T-helper 1 cell treated with Interleukin-12 subunit alpha and Interleukin-12 subunit beta and Interleukin-4 antibody, amounts not matched to agents 30 μg/mL and 1 μg/mL, for 36 hours (primary cell): ENCODE measurements at regions not wholly inside any gene's neighbourhood (a gene's known extent, or its start where the extent isn't known, plus 50 kb on each side); places are given as distances from the start of the nearest gene placed in this dataset.

Source experiments
- H3K27ac Mint-ChIP-seq: one replicate; pipeline ENCODE4 v1.8.0; 2021; ENCODE audit warnings: mild to moderate bottlenecking, mixed read lengths
- H3K27me3 Mint-ChIP-seq: one replicate; pipeline ENCODE4 v1.8.0; 2021; ENCODE audit warnings: low read depth, mixed read lengths
- H3K36me3 Mint-ChIP-seq: one replicate; pipeline ENCODE4 v1.8.0; 2021; ENCODE audit warnings: low read depth, mixed read lengths
- H3K4me1 Mint-ChIP-seq: one replicate; pipeline ENCODE4 v1.8.0; 2021; ENCODE audit warnings: low read depth, mixed read lengths
- H3K4me3 Mint-ChIP-seq: one replicate; pipeline ENCODE4 v1.8.0; 2021; ENCODE audit warnings: mild to moderate bottlenecking, moderate library complexity, mixed read lengths
- H3K9me3 Mint-ChIP-seq: one replicate; pipeline ENCODE4 v1.8.0; 2021; ENCODE audit warnings: mixed read lengths

DNA sequence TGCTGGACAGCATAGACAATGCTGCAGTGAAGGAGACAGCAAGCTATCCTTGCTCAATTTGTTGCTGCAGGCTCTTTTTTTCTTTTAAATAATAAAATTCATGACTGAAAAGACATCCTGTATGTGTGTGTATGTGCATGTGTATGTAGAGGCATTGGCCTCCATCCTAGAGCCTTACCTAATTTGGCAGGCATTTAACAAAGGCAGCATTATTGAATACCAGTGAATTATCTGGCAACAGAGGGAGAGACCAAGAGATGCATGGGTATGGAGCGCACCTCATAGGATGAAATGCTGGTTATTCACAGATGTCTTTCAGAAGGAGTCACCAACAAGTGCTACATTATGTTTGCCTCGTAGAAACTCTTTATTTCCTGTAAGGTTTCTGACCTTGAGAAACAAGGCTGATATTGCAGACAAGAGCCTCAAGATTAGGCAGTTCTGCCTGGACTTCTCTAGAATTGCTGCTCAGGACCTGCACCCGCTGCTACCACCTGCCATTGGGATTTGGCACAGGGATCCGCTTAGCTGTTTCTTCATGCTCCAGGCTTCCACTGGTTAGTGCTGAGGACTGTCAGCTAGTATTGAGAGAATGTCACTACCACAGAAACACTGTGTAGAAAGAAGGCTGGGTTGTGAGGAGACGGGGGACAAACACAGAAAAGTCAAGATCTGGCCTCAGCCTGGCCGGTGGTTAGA lies 247.7 kb upstream of the RFX3 start:
- H3K4me1 Mint-ChIP-seq, result peaks cover 4% of the 10 kb centered on the region
- peaks cover 2% of the 10 kb centered on the region for H3K36me3 Mint-ChIP-seq
- no peak overlapping the region for H3K4me3 Mint-ChIP-seq
- H3K27me3 Mint-ChIP-seq, result no peaks in the 10 kb centered on the region
- H3K9me3 Mint-ChIP-seq, result peaks cover 4% of the 10 kb centered on the region
- H3K27ac Mint-ChIP-seq, result no peak overlapping the region

DNA sequence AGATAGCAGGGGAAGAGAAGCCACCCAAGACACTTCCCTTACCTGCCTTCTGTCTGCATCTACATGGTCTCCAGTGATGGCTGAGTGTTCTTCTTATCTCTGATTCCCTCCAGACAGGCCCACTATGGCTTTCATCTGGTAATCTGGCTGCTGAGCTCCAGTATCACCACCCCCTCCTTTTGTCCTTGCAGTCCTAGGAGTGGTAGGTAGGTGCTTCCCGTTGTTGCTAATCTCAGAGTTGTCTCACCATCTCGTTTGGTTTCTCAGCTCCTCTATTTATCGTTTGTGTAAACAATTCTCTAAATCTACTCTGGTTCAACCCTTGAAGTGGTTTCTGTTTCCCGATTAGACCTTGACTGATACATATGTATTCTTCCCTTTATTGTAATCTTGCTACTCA lies 243.8 kb upstream of the RFX3 start:
- Mint-ChIP-seq H3K4me1 (peaks cover 4% of the 10 kb centered on the region), H3K9me3 (peaks cover 4% of the 10 kb centered on the region), H3K27me3 (peaks cover 7% of the 10 kb centered on the region), H3K4me3 (no peak overlapping the region), H3K27ac (no peak overlapping the region), H3K36me3 (peaks cover 2% of the 10 kb centered on the region)

DNA sequence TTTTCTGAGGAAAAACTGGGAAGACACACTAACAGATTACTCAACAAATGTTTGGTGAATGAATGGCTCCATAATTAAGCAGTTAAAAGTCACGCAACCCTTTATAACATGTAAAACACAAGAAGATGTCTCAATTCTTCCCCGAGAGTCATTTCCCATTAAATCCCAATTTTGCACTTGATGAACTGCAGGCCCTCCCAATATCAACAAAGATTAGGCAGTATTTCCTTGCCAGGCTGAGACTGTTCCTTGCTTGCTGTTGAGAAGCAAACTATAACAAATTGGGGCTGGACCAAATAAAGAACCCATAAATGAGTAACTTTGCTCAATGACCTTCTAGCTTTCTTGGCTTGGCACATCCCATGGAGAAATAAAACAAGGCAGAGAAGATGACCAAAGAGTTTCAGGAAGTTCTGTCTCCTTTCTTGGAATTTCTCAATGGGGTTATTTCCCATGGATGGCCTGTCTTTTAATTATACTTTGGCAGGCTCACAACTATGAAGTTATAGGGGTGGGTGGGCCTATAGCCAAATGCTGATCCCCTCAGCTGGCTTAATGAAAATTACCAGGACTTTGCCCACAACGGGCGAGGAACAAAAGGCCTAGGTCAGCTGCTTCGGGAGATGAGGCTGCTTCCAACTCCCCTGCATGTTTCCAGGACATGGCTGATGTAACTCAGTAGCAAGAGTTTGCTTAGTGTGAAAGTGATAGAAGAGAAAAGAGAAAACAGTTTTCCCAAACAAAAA lies 243.1 kb upstream of the RFX3 start:
- H3K36me3 Mint-ChIP-seq, result peaks cover 2% of the 10 kb centered on the region
- peaks cover 4% of the 10 kb centered on the region for H3K4me1 Mint-ChIP-seq
- no peak overlapping the region for H3K4me3 Mint-ChIP-seq
- peaks cover 7% of the 10 kb centered on the region for H3K27me3 Mint-ChIP-seq
- H3K9me3 Mint-ChIP-seq, result peaks cover 7% of the 10 kb centered on the region
- H3K27ac Mint-ChIP-seq, result no peak overlapping the region

DNA sequence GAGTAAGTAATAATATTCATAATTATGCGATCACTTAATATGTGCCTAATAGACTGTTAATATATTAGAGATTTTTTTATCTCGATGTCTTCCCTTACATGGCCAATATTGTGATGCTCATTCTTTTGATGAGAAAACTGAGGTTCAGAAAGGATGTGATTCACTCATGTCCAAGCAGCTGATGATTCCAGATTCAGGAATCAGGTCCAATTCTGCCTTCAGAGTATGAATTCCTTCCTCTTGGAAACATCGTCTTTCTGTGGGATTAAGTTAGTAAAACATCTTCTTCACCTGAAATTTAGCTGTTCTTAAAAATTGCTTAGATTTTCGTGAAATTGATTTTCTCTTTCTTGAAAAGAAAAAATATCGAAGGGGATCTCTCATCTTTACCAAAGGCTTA lies 242.5 kb upstream of the RFX3 start:
- peaks cover 7% of the 10 kb centered on the region for H3K27me3 Mint-ChIP-seq
- H3K36me3 Mint-ChIP-seq, result peaks cover 2% of the 10 kb centered on the region
- H3K4me1 Mint-ChIP-seq, result peaks cover 4% of the 10 kb centered on the region
- H3K4me3 Mint-ChIP-seq, result no peak overlapping the region
- H3K27ac Mint-ChIP-seq, result no peak overlapping the region
- H3K9me3 Mint-ChIP-seq, result peaks cover 8% of the 10 kb centered on the region

DNA sequence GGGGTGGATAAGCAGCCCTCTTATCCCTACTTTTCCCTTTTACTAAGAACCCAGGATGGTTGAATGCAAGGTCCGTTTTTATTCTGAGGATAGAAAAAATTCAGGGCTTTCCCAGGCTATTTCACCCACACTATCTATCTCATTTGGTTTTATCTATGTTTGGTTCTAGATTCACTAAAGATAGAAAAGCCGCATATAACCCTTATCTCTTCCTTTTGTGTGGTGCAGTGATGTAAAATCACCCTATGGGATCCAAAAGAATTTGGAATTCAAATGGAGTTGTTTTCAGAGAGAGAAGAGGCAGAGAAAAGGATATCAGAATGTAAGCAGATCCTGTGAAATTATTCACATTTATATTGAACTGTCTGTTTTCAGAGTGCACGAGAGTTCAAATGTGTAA lies 236.3 kb upstream of the RFX3 start:
- H3K27me3 Mint-ChIP-seq, result peaks cover 7% of the 10 kb centered on the region
- peaks cover 17% of the 10 kb centered on the region for H3K9me3 Mint-ChIP-seq
- H3K4me1 Mint-ChIP-seq, result peaks cover 14% of the 10 kb centered on the region
- H3K4me3 Mint-ChIP-seq, result no peak overlapping the region
- H3K27ac Mint-ChIP-seq, result no peak overlapping the region
- peaks cover 2% of the 10 kb centered on the region for H3K36me3 Mint-ChIP-seq

DNA sequence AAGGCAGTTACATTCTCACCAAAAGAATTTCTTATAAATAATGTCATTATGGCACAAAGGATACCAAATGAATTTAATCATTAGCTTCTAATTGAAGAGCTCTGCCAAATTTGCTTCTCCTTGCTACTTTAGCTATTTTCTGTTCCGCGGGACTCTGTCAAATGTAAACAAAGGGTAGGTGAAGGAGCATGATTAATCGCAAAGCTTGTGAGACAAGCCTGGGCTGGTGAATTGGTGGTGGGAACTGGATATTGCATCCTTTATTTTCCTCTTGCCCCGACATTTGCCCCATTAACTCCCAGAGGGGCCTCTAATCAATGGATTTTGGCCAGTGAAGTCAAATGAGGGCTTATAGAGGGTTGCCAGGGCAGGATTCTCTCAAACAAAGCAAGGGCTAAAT lies 234.2 kb upstream of the RFX3 start:
- peaks cover 2% of the 10 kb centered on the region for H3K36me3 Mint-ChIP-seq
- peaks cover 14% of the 10 kb centered on the region for H3K4me1 Mint-ChIP-seq
- H3K27ac Mint-ChIP-seq, result no peak overlapping the region
- H3K27me3 Mint-ChIP-seq, result no peaks in the 10 kb centered on the region
- peaks cover 17% of the 10 kb centered on the region for H3K9me3 Mint-ChIP-seq
- H3K4me3 Mint-ChIP-seq, result no peak overlapping the region

DNA sequence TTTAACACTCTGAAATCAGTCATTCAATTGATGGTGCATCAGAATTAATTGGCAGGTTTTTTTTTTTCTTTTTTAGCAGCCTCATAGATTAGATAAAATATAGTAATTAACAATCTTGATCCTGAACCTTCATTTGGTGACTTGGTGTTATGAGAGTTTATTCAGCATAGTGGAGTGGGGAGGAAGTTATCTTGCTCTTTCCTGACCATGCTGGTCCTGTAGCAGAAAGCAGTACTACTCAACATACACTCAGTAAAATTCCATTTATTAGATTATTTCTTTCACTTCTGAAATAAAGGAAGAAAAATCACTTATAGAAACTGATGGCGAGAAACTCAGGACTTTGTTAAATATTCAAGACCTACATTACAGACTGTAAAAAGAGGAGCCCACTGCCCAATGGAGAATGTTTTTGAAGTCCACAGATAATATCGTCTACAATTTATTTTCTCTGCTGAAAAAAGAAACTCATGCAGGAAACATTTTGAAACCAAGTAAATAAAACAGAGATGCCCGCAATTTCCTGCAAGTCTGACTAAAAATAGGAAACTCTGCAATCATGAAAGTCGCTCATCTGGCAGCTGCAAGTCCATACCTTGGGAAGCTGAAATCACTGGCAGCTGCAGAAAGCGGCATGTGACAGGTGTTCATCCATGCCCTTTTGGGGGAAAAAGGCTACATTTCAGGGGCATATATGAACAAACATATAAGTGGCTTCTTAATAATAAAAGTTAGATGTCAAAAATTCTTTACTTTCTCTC lies 233.2 kb upstream of the RFX3 start:
- Mint-ChIP-seq H3K4me3 (peak overlapping the region; percentile 19), H3K9me3 (peaks cover 15% of the 10 kb centered on the region), H3K27ac (no peak overlapping the region), H3K27me3 (no peaks in the 10 kb centered on the region), H3K4me1 (peaks cover 14% of the 10 kb centered on the region), H3K36me3 (peaks cover 2% of the 10 kb centered on the region)

DNA sequence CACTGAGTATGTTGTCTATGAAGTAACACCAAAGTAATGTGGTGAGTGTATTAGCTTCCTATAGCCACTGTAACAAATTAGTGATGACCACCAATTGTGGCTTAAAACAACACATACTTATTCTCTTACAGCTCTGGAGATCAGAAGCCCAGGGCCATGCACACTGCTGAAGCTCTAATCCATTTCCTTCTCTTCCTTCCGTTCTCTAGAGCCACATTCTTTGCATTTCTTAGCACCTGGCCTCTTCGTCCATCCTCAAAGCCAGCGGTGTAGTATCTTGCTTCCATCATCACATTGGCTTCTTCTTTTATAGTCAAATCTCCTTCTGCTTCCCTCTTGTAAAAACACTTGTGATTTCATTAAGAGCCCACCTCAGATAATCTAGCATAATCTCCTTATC lies 230.3 kb upstream of the RFX3 start:
- Mint-ChIP-seq H3K36me3 (peaks cover 2% of the 10 kb centered on the region), H3K4me3 (no peak overlapping the region), H3K27ac (no peak overlapping the region)

DNA sequence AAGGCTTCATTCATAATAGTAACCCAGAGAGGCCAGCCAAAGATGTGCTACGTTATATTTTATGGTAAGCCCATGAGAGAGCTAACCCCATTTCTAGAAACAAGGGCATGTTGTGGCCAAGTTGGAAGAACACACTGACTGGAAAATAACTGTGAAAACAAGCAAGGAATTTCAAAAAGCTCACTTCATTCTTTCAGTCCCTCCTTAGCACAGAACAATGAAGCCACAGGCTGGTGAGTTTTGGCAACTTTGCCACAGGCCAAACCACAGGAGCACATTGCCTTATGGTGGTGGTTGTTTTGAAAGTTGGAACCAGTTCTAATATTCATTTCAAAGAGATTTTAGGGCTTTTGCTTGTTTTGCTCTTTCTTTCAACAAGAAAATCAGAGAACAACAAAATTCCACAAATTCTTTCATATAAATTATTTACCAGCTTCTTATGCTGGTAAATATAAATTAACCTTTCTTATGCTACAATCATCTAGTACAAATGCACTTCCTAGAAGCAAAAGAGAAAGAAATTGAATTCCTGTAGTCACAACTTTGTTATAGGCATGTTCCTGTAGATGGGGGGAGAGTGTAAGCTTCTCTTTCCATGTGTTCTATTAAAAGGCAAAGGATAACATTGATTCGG lies 225.4 kb upstream of the RFX3 start:
- peaks cover 15% of the 10 kb centered on the region for H3K4me1 Mint-ChIP-seq
- no peak overlapping the region for H3K4me3 Mint-ChIP-seq
- no peaks in the 10 kb centered on the region for H3K9me3 Mint-ChIP-seq
- H3K36me3 Mint-ChIP-seq, result peaks cover 1% of the 10 kb centered on the region
- no peak overlapping the region for H3K27ac Mint-ChIP-seq
- no peaks in the 10 kb centered on the region for H3K27me3 Mint-ChIP-seq

More for the DNA sequence above, 230.3 kb upstream of the RFX3 start:
- H3K9me3 Mint-ChIP-seq, result peaks cover 11% of the 10 kb centered on the region
- H3K4me1 Mint-ChIP-seq, result peaks cover 20% of the 10 kb centered on the region
- H3K27me3 Mint-ChIP-seq, result no peaks in the 10 kb centered on the region

DNA sequence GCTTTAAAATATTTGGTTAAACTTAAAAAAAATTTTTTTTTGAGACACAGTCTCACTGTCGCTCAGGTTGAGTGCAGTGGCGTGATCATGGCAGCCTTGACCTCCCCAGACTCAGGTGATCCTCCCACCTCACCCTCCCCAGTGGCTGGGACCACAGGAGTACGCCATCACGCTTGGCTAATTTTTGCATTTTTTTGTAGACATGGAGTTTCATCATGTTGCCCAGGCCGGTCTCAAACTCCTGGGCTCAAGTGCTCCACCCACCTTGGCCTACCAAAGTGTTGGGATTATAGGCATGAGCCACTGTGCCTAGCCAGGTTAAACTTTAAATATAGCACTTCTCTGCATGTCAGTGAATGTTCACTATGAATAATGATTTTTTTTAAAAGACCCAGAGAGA lies 224.5 kb upstream of the RFX3 start:
- H3K27ac Mint-ChIP-seq, result no peak overlapping the region
- peaks cover under 1% of the 10 kb centered on the region for H3K9me3 Mint-ChIP-seq
- H3K27me3 Mint-ChIP-seq, result no peaks in the 10 kb centered on the region
- peaks cover 4% of the 10 kb centered on the region for H3K36me3 Mint-ChIP-seq
- peaks cover 18% of the 10 kb centered on the region for H3K4me1 Mint-ChIP-seq
- H3K4me3 Mint-ChIP-seq, result no peak overlapping the region

DNA sequence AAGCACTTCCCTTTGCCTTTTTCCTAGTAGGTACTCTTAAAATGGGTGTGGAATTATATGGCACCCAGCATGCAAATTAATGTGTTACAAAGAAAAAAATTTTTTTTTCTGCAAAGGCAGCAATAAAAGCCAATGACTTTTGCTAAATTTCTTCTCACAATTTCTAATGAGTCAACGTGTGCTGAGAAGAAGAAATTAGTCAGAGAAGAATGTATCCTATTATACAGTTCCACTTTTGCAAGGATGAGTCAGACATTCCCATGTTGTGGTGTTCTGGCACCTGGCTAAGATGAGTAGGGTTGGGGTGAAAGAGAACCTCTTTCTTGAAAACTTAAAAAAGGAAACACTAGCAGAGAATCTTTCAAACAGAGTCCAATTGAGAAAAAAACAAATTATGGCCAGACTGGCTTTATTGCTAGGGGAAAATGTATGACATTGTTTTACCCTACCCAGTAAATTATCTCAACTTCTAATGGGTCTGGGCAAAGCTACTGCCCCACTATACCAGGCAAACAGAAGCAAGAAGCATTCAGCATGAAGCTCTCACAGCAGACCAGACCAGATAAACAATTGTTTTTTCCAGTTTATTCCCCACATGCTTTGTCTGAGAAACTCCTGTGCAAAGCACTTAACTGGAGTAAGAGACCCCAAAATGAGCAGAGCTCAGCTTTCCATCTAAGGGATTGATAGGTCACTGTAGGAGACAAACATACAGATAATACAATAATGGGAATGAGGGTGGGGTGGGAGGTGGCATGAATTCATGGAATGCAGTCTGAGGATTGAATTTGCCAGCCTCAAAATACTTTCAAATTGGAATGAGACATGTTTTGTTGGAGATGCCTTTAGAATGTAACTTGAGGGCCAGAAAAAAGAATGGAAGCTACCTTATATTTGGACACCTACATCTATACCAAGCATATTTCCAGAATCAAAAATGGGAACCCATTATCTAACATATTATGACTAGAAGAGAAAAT lies 220.8 kb upstream of the RFX3 start:
- no peak overlapping the region for H3K4me3 Mint-ChIP-seq
- no peaks in the 10 kb centered on the region for H3K27me3 Mint-ChIP-seq
- H3K27ac Mint-ChIP-seq, result no peak overlapping the region
- H3K9me3 Mint-ChIP-seq, result peaks cover 5% of the 10 kb centered on the region
- peaks cover 4% of the 10 kb centered on the region for H3K36me3 Mint-ChIP-seq
- H3K4me1 Mint-ChIP-seq, result peaks cover 14% of the 10 kb centered on the region

DNA sequence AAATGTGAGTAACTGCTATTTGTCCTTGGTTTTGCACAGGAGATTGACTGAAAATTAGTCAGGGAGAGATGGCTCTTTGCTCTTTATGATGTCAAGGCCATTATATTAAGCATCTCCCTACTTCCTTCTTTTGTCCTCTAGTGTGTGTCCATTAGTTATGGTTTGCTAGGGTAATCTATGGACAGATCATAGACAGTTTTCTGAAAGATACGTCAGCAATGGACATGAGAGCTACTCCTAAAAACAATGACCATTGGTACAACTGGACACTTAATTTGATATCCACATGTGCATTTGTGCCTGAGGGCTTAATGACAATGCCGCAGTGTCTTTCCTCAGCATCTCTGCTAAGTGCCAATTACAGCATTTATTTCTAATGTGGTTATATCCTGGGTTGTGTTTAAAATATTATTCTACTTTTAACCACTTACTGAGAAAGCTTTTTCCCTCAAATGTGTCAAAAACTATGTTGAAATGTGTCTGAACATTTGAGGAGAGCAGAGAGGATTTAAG lies 218.2 kb upstream of the RFX3 start:
- peaks cover 8% of the 10 kb centered on the region for H3K4me1 Mint-ChIP-seq
- H3K4me3 Mint-ChIP-seq, result no peak overlapping the region
- peaks cover 5% of the 10 kb centered on the region for H3K9me3 Mint-ChIP-seq
- H3K27ac Mint-ChIP-seq, result no peak overlapping the region
- H3K27me3 Mint-ChIP-seq, result no peaks in the 10 kb centered on the region
- peaks cover 4% of the 10 kb centered on the region for H3K36me3 Mint-ChIP-seq

DNA sequence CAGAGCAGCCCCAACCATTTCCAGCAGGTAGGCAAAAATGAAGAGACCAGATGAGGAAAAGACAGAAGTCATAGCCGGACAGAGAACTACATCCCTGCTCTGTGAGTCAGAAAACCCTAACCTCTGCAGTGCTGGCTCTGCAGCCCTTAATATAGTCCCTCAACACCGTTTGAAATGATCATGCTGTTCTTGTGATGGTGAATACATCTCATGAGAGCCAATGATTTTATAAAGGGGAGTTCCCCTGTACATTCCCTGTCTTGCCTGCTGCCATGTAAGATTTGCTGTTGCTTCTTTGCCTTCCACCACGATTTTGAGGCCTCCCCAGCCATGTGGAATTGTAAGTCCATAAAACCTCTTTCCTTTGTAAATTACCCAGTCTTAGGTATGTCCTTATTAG lies 216.8 kb upstream of the RFX3 start:
- Mint-ChIP-seq H3K9me3 (peaks cover 5% of the 10 kb centered on the region), H3K4me3 (no peak overlapping the region), H3K27ac (no peak overlapping the region), H3K36me3 (peaks cover 3% of the 10 kb centered on the region), H3K27me3 (no peaks in the 10 kb centered on the region), H3K4me1 (peaks cover 6% of the 10 kb centered on the region)
